MCF 10A (cell line): ENCODE measurements at regions not wholly inside any gene's neighbourhood (a gene's known extent, or its start where the extent isn't known, plus 50 kb on each side); places are given as distances from the start of the nearest gene placed in this dataset.

Experiments
- BruUV-seq: library from RNA; stranded (reverse); fragments of 400-500 nt; replicated peaks from 2 replicates; lab custom pipeline; 2021; lab: Mats Ljungman, UMichigan
- CTCF ChIA-PET: fragments of 300-600 bp; sonication (Branson Sonifier 250); formaldehyde crosslinking; extraction: SDS; loops from one replicate; lab custom pipeline; 2021; ENCODE audit warnings: antibody characterized with exemption, inconsistent platforms; lab: Yijun Ruan, JAX
- POLR2A ChIA-PET: fragments of 300-600, 350-650 bp; sonication (Branson Sonifier 250); formaldehyde crosslinking; extraction: SDS; loops from one replicate; lab custom pipeline; 2020; ENCODE audit warnings: antibody characterized with exemption, inconsistent platforms; lab: Yijun Ruan, JAX
- DNase-seq: peaks from one replicate; pipeline ENCODE4 v3.0.0-alpha.2; 2018; ENCODE audit not compliant: unreplicated experiment
- H3K27ac Mint-ChIP-seq: one replicate; pipeline ENCODE4 v1.8.0; 2022; ENCODE audit warnings: mild to moderate bottlenecking, low read depth, mixed read lengths; ENCODE audit not compliant: unreplicated experiment
- H3K27me3 Mint-ChIP-seq: one replicate; pipeline ENCODE4 v1.8.0; 2022; ENCODE audit warnings: mixed read lengths; ENCODE audit not compliant: insufficient read depth, unreplicated experiment
- H3K36me3 Mint-ChIP-seq: one replicate; pipeline ENCODE4 v1.8.0; 2022; ENCODE audit warnings: mild to moderate bottlenecking, moderate library complexity, mixed read lengths; ENCODE audit not compliant: insufficient read depth, unreplicated experiment
- H3K4me1 Mint-ChIP-seq: one replicate; pipeline ENCODE4 v1.8.0; 2022; ENCODE audit warnings: mixed read lengths; ENCODE audit not compliant: insufficient read depth, unreplicated experiment
- H3K4me3 Mint-ChIP-seq: one replicate; pipeline ENCODE4 v1.8.0; 2022; ENCODE audit warnings: mild to moderate bottlenecking, moderate library complexity, mixed read lengths; ENCODE audit not compliant: unreplicated experiment
- H3K9me3 Mint-ChIP-seq: one replicate; pipeline ENCODE4 v1.8.0; 2022; ENCODE audit warnings: mixed read lengths; ENCODE audit not compliant: unreplicated experiment
- CTCF ChIP-seq: fragments of 200-600 bp; IDR thresholded peaks from one replicate; pipeline ENCODE4 v1.8.0; 2022; ENCODE audit warnings: antibody characterized with exemption, mild to moderate bottlenecking; ENCODE audit not compliant: unreplicated experiment
- intact Hi-C: fragments of 100-400 bp; cut with micrococcal nuclease; formaldehyde crosslinking; loops from 2 replicates; pipeline ENCODE4 v1.14.1; 2022

DNA sequence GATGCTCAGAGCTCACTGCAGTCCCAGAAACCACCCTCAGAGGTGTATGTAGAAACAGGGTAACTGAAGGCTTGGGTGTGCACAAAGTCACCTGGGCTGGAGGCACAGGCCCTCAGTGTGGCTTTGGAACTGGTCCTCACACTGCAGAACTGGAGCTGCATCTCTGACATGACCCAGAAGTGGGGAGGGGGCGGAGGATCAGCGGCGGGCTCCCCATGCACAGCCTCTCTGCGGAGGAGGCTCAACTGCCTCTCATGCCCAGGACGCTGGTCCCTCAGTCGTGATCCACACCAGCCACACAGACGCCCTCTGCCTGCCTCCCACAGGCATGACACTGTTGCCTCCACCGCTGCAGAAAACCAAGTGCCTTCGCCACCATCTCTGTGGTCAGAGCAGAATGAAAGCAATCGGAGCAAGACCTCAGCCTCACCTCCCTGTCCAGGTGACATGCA lies 73.7 kb downstream of the TM2D3 start:
- BruUV-seq, result no TSS peak
- H3K27me3 Mint-ChIP-seq, result no peaks in the 10 kb centered on the region
- ChIA-PET CTCF (no interaction called here), POLR2A (no interaction called here)
- no peak for TF ChIP-seq CTCF
- intact Hi-C loops, result no loop called here
- no peaks in the 10 kb centered on the region for H3K9me3 Mint-ChIP-seq
- H3K36me3 Mint-ChIP-seq, result no peaks in the 10 kb centered on the region
- no peak overlapping the region for H3K27ac Mint-ChIP-seq
- H3K4me1 Mint-ChIP-seq, result peaks cover 34% of the 10 kb centered on the region
- peak; percentile 26 for DNase-seq
- no peak overlapping the region for H3K4me3 Mint-ChIP-seq

DNA sequence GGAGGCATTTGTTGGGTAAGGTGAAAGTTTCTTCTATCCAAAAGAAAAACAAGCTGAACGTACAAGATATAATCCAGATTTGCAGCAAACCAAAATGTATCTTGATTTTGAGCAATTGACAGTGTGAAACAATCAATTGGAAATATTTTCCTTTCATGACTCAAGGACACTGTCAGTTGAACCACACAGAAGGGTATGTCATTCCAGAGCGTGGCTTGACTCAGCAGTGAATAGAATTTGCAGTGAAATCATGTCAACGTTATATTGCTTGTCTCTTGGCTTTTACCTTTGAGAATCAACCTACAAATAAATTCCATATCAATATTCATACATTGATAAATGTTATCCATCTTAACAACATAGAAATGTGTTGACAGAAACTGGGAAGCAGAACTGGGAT lies 78.2 kb downstream of the TM2D3 start:
- TF ChIP-seq CTCF, result no peak
- intact Hi-C loops, result no loop called here
- DNase-seq, result no peak
- ChIA-PET CTCF (no interaction called here), POLR2A (no interaction called here)
- BruUV-seq, result no TSS peak
- Mint-ChIP-seq H3K27ac (no peak overlapping the region), H3K4me3 (no peak overlapping the region), H3K27me3 (no peaks in the 10 kb centered on the region), H3K4me1 (peaks cover 26% of the 10 kb centered on the region), H3K36me3 (no peaks in the 10 kb centered on the region), H3K9me3 (peaks cover 3% of the 10 kb centered on the region)

- BruUV-seq, result no TSS peak
- peaks cover 8% of the 10 kb centered on the region for H3K9me3 Mint-ChIP-seq
- no peak overlapping the region for H3K4me3 Mint-ChIP-seq
- DNase-seq, result peak; percentile 20
- H3K36me3 Mint-ChIP-seq, result no peaks in the 10 kb centered on the region
- POLR2A ChIA-PET, result no interaction called here
- CTCF ChIA-PET, result no interaction called here
- no peak for TF ChIP-seq CTCF
- intact Hi-C loops, result no loop called here
- peaks cover 22% of the 10 kb centered on the region for H3K4me1 Mint-ChIP-seq
- H3K27ac Mint-ChIP-seq, result no peak overlapping the region
- H3K27me3 Mint-ChIP-seq, result no peaks in the 10 kb centered on the region
Observed at GRCh38 chr15:101570241-101570640, 80.7 kb upstream of the PCSK6 start.

GRCh38 chr15:101568821-101569555 lies 79.5 kb upstream of the PCSK6 start:
- no peak overlapping the region for H3K27ac Mint-ChIP-seq
- no TSS peak for BruUV-seq
- H3K36me3 Mint-ChIP-seq, result no peaks in the 10 kb centered on the region
- DNase-seq, result no peak
- H3K4me3 Mint-ChIP-seq, result no peak overlapping the region
- TF ChIP-seq CTCF, result no peak
- peaks cover 8% of the 10 kb centered on the region for H3K9me3 Mint-ChIP-seq
- ChIA-PET POLR2A (no interaction called here), CTCF (interaction anchor here (0.5 to 1.2 kb wide), 2 partner anchors 73 to 274 kb away, joined by 3 read pairs; partner anchors contain the start of gene SNRPA1)
- peaks cover 13% of the 10 kb centered on the region for H3K4me1 Mint-ChIP-seq
- H3K27me3 Mint-ChIP-seq, result no peaks in the 10 kb centered on the region
- intact Hi-C loops, result no loop called here
